T47D (cell line): ENCODE measurements at regions not wholly inside any gene's neighbourhood (a gene's known extent, or its start where the extent isn't known, plus 50 kb on each side); places are given as distances from the start of the nearest gene placed in this dataset.

Source experiments
- DNase-seq, 2 experiments: peaks; one replicate each; pipeline versions ENCODE4 v3.0.0 to v3.0.0-alpha.2; 2011 to 2012; ENCODE audit warnings: low read depth in 1 of 2, low spot score in 1 of 2
- JUND ChIP-seq: IDR thresholded peaks from 2 replicates; pipeline ENCODE4 v1.6.1; 2012; ENCODE audit warnings: low read depth
- in situ Hi-C: cut with HindIII; loops from 2 replicates; pipeline ENCODE4 v1.10.0; 2016; ENCODE audit warnings: low sequenced_read_pairs, low pct_unique_long_range_greater_than_20kb

DNA sequence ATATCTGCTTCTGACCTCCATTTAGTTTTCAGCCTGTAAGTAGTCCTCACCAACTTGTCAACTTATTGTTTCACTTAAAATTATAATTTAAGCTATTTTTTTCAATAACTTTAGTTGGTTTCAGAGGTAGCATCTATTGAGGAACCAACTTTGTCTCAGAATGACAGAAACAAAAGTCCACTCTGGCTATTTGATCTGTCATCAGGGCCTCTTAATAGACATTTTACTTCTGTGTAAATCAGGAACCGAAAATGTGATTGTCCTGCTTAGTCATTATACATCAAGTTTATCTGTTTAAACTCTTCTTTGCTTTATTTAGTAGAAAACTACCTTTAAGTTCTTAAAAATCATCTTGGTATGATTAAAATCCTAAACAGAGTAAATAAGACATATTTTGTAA lies 820.8 kb upstream of the EDIL3 start:
- TF ChIP-seq JUND, result no peak
- in situ Hi-C loops, result no loop called here
- DNase-seq, result no peak

DNA sequence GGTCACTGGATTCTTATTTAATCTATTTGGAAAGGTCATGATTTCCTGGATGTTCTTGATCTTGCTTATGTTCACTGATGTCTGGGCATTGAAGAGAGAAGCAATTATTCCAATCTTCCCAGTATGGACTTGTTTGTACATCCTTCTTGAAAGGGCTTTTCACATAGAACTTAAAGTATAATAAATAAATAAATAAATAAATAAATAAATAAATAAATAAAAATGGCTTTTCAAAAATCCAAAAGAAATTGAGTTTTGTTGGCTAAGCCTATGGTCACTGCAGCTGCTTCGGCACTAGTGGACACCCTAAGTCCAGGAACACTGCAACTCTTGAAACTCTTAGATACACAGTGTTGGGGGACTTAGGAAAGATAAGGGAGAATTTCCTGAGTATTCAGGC lies 840.7 kb upstream of the EDIL3 start:
- TF ChIP-seq JUND, result no peak
- in situ Hi-C loops, result no loop called here
- DNase-seq, result no peak

DNA sequence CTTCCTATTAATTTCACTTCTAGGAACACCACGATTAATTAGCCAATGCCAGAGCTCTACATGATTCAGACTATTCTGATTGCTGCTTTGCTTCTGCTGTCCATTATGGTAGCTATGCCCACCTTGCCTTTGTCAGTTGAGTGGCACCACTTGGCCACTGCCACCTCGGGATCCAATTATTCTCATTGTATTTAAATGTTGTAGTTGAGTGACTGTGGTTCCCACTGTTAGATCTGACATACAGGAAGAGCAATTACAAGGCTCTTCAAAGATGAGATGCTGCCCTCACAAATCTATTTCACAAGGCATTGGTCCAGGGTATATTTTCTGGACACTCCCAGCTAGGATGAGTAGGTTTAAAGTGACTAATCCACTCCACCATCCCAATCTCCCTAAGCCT lies 864.5 kb upstream of the EDIL3 start:
- TF ChIP-seq JUND, result no peak
- in situ Hi-C loops, result no loop called here
- DNase-seq, result no peak

DNA sequence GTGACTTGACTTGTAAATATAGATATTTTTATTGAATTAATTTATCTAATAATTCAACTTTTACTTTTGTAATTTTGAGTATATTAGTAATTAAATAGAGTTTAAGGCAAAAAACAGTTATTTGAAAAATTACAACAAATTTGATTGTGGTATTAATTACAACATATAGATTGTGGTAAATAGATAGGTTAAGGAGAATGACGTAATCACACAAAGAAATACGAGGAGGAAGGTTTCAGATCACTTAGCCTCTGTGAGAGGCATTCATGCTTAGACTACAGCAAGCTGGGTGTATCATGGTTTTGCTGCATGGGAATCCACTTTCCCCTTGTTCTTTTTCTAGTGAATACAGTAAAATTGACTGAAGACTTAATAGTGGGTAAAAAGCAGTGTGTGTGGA lies 878.4 kb upstream of the EDIL3 start:
- DNase-seq, result no peak
- no peak for TF ChIP-seq JUND
- in situ Hi-C loops, result no loop called here

DNA sequence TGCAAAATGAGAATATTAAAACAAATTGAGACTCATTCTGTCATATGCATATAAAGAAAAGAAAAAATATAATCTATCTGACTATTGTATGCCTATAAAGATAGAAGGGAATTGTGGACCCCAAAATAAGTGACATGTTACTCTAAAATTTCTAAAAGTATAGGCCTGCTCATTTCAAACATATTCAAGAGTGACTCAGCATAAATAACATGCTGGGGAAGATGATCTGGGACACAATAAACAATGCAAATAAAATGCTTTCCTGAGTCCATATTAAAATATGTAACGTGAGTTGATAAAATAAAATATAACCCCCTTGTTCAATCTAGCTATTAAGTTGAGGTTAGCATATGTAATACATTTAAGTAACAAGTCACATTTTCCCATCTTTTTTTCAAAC lies 882.0 kb upstream of the EDIL3 start:
- no peak for DNase-seq
- in situ Hi-C loops, result no loop called here
- TF ChIP-seq JUND, result no peak

DNA sequence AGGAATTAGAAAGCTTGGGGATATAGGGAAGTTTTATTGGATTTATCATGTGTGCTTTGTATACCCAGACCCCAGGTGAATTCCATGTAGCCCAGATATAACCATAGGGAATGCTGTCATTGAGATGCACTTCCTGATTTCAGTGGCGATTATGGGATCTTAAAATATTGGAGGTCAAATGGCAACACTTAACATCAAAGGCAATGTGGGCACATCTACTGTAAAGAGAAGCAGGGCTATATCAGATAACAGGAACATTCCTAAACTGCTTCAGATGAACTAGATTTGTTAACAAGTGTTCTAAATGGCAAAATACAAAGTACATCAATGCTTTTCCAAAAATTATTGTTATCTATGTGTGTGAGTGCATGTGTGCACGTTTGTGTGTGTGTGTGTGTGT lies 883.5 kb upstream of the EDIL3 start:
- TF ChIP-seq JUND, result no peak
- in situ Hi-C loops, result no loop called here

DNA sequence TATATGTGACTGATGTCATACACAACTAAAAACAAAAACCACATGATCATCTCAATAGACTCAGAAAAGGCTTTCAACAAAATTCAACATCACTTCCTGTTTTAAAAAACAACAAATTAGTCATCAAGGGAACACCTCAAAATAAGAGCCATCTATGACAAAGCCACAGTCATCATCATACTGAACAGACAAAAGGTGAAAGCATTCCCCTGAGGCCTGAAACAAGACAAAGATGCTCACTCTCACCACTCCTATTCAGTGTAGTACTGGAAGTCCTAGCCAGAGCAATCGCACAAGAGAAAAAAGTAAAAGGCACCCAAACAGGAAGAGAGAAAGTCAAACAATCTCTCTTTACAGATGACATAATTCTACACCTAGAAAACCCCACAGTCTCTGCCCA lies 893.5 kb upstream of the EDIL3 start:
- in situ Hi-C loops, result no loop called here
- TF ChIP-seq JUND, result no peak
- no peak for DNase-seq

More for the DNA sequence above, 883.5 kb upstream of the EDIL3 start:
- DNase-seq, result no peak

DNA sequence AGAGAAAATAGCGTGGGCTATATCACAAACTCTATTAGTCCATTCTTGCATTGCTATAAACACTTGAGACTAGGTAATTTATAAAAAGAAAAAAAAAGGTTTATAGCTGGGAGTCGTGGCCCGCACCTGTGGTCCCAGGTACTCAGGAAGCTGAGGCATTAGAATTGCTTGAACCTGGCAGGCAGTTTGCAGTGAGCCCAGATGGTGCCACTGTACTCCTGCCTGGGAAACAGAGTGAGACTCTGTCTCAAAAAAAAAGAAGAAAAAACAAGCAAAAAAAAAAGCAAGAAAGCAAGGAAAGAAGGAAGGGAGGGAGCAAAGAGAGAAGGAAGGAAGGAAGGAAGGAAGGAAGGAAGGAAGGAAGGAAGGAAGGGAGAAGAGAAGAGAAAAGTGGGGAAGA lies 904.2 kb upstream of the EDIL3 start:
- in situ Hi-C loops, result no loop called here
- no peak for DNase-seq
- TF ChIP-seq JUND, result no peak

DNA sequence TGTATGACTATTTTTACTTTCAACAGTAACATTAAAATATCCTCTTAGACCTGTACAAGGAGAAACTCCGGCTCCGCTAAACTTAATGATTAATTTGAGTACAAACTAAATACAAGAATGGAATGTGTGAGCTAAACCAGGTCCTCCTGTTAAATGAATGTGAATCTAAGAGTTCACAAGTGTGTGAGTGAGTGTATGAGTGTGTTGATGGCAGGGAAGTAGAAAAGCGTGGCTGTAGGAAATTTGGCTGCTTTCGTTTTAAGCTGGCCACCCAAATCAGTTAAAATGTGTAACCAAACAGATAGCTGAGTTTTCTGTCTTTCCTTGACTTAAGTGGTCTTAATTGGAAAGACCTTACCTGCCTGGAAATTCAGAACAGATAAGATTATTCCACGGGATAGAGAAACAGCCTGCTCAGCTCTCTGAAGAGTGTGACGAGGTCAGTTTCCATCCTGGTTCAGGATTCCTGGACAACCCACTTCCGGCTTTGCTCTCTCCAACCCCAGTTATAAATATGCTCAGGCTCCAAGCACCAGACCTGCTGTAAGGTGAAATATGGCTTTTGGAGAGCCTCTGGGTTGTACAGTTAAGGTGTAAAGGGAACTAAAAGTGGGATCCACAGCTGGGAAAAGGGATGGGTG lies 908.6 kb upstream of the EDIL3 start:
- no peak for TF ChIP-seq JUND
- in situ Hi-C loops, result no loop called here
- DNase-seq, result peak in 1 of 2 experiments; percentile 69

DNA sequence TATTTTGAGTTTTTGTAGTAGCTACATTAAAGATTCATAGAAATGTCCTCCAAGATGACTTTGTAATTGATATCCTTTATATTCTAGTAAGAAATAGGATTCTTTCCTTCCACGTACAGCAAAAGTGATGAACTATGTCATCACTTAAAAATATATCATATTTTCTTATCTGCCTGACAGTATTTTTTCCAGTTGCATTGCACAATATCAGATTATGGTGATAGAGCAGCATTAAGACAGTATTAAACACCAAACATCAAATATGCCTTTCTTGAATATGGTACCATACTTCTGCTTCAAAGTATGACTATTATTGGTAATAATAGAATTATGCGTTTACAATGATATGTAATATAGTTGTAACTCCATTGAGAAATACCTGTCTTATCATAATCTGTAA lies 919.8 kb upstream of the EDIL3 start:
- no peak for DNase-seq
- TF ChIP-seq JUND, result no peak
- in situ Hi-C loops, result no loop called here

DNA sequence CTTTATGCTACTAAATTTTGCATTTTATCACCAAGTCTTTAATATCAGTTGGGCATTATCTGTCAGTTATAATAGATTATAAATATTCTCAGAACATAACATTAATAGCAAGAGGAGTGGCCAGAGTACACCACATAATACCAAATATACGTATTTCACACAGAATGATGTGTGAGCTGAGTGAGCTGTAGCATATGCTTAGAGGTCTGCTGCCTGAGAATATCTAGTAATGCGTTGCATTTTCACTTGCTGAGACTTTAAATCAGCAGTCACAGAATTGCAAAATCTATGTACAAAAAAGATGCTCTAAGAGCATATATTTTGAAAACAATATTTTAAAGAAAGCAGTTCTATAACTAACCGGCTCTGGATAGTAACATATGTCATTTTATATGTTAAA lies 921.1 kb upstream of the EDIL3 start:
- in situ Hi-C loops, result no loop called here
- TF ChIP-seq JUND, result no peak
- no peak for DNase-seq

DNA sequence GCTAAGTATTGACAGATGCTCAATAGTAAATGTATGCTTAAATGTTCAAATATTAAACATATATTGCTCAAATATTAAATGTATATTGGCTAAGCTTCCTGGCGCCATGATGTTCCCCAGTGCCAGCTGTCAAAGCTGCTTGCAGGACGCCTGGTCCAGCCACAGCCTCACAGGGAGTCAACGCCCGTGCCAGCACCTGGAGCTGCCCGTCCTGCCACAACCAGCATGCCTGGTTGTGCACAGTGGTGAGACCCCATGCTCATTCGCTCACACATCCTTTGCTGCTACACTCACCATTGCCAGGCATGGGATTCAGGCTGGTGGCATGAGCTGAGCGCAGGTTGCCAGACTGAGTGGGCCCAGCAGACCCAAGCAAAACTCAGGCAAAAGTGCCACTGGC lies 926.9 kb upstream of the EDIL3 start:
- in situ Hi-C loops, result no loop called here
- no peak for DNase-seq
- TF ChIP-seq JUND, result no peak

DNA sequence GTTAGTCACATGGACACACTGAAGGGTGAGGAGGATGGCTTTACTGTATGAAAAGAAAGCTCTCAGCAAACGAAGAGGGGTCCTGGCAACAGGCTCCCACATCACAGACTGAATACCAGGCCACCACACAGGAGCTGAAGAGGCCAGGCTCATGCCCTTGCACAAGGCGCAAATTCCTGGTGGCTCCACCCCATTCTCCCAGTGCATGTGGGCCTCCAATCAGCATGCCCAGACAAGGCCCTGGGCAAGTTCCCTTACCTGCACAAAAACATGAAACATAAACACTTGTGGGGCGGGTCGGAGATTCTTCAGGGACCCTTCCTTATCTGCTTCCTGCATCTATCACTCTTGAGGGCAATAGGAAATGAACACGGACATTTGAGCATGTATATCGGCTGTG lies 935.8 kb upstream of the EDIL3 start:
- DNase-seq, result no peak
- in situ Hi-C loops, result no loop called here
- TF ChIP-seq JUND, result no peak

DNA sequence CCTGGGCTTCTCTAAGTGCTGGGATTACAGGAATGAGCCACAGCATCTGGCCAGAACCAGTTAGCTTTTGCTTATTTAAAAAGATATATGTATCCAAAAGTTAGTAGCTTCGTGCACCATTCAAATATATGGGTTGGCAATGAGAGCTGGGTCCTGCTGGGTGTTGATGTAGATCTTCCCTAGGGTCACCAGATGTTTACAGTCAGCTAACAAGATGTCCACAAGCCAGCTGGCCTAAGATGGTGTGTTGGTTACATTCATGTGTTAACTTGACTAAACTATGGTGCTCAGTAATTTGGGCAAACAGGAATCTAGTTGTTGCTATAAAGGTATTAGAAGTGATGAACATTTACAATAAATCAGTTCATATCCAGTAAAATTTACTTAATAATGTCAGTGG lies 948.6 kb upstream of the EDIL3 start:
- DNase-seq, result no peak
- in situ Hi-C loops, result no loop called here
- TF ChIP-seq JUND, result no peak

DNA sequence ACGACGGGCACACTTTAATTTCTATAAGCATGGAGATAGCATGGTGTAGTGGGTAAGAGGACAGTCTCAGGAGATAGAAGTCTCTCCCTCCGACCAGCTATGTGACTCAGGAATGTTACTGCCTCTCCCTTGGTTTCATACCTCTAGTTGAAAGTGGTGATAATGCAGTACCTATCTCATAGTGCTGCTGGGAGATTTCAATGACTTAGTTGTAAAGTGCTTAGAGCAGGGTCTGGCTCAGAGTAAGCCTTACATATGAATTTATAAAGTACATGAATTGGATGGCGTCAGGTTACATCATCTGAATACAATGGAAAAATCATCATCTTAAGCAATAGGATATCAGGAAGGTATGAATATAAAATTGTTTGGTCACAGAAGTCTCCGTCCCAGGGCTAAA lies 952.8 kb upstream of the EDIL3 start:
- in situ Hi-C loops, result no loop called here
- TF ChIP-seq JUND, result no peak

More for the DNA sequence above, 952.8 kb upstream of the EDIL3 start:
- no peak for DNase-seq
